ENCODE measurements at regions not wholly inside any gene's neighbourhood (a gene's known extent, or its start where the extent isn't known, plus 50 kb on each side); places are given as distances from the start of the nearest gene placed in this dataset.

DNA sequence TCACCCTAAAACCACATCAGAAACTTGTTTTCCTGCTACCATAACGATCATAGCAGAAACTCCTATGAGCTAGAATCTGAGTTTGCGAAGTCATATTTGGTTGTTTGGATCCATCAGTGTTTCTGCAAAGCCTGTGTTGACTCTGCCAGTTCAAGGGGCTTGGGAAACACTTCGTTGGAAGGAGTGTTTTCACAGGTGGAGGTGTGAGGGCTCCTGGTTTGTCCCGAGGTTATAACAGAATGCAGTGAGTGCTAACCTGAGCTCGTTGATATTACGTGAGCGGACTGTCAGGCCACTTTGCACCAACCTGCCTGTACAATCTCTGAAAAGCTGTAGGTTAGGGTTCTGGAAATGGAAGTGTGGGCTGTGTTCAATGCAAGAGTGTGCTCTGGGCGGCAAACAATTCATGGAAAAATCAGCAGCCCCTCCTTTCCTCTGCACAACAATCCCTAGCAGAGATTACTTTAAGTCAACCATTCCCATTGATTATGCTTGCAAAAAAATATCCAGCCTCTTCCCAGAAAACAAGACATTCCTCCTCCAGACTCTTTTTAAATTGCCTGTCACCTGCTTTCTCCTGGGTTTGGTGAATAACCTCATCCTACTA is 622.0 kb downstream of the TYW1 start:
- TF ChIP-seq, protein P1, sequence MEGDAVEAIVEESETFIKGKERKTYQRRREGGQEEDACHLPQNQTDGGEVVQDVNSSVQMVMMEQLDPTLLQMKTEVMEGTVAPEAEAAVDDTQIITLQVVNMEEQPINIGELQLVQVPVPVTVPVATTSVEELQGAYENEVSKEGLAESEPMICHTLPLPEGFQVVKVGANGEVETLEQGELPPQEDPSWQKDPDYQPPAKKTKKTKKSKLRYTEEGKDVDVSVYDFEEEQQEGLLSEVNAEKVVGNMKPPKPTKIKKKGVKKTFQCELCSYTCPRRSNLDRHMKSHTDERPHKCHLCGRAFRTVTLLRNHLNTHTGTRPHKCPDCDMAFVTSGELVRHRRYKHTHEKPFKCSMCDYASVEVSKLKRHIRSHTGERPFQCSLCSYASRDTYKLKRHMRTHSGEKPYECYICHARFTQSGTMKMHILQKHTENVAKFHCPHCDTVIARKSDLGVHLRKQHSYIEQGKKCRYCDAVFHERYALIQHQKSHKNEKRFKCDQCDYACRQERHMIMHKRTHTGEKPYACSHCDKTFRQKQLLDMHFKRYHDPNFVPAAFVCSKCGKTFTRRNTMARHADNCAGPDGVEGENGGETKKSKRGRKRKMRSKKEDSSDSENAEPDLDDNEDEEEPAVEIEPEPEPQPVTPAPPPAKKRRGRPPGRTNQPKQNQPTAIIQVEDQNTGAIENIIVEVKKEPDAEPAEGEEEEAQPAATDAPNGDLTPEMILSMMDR (IDR thresholded peaks at IDR 0.05), result no peak
- TF ChIP-seq EP300 (IDR thresholded peaks at IDR 0.05), result no peak
- TF ChIP-seq POLR2A (IDR thresholded peaks at IDR 0.05), result no peak
- TF ChIP-seq POLR2AphosphoS5 (IDR thresholded peaks at IDR 0.05), result no peak
